ENCODE measurements at regions not wholly inside any gene's neighbourhood (a gene's known extent, or its start where the extent isn't known, plus 50 kb on each side); places are given as distances from the start of the nearest gene placed in this dataset.

DNA sequence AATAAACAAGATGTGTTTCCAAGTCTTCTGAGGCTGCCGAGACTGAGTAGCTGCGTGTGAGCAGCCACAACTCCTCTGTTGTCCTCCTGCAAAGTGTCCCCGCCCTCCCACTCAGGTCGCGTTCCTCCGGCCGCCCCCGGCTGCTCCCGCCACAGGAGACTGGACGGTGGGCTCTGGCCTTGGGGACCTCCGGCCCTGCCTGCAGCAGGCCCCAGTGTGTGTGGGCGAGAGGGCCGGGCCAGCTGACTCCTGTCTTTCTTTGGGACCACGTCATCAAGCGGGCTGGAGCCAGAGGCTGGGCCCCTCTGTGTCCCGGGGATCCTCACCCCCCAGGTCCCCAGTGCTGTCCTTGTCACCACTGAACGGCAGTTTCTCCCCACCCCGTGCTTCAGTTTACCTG is 175.3 kb downstream of the NPIPB11 start:
- TF ChIP-seq CTCF (IDR thresholded peaks at IDR 0.05) (no peak), POLR2A (IDR thresholded peaks at IDR 0.05) (no peak)

Data from thyroid gland (tissue), 4 donors.